ENCODE measurements at regions not wholly inside any gene's neighbourhood (a gene's known extent, or its start where the extent isn't known, plus 50 kb on each side); places are given as distances from the start of the nearest gene placed in this dataset.

DNA sequence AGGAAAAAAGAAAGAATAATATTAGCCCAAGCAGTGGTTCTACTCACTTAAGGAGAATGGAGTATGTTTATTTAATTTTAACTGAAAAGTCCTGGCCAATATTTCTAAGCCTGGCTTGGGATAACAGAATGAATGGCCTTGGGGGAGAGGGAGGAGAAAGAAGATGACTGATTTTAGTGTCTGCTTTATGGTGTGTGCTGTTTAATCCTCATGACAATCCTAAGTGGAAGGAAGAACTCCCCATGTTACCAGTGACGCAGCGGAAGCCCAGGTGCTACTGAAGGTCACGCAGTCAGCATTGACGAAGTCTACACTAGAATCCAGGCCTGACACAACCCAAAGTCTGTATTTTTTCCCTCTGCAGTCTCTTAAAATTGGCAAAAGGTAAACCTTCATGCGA lies 50.5 kb downstream of the PALM2AKAP2 start:
- no peak for DNase-seq

- no peak for DNase-seq
Measured at GRCh38 chr9:109831998-109832658, 52.1 kb downstream of the PALM2AKAP2 start.

- no peak for DNase-seq
Measured at GRCh38 chr9:109834855-109835254, 54.9 kb downstream of the PALM2AKAP2 start.

DNA sequence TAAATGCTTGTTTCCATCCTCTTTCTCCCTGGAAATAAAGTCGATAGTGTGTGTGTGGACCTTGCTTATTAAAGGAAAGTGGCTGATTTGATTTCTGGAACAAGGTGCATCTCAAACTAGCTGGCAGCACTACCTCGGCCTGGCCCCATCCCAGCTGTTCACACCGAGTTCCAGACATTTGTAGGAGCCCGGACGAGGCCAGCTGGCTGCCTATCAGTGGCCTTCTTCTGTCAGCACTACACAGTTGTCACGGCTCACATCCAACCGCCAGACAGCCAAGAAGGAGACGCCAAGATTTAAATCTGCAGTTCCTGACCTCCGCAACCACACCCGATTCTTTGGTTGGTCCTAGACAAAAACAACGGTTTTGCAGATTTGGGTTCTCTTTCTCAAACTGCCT lies 63.6 kb downstream of the PALM2AKAP2 start:
- no peak for DNase-seq

GRCh38 chr9:109845226-109845625 lies 65.2 kb downstream of the PALM2AKAP2 start:
- DNase-seq, result no peak

DNA sequence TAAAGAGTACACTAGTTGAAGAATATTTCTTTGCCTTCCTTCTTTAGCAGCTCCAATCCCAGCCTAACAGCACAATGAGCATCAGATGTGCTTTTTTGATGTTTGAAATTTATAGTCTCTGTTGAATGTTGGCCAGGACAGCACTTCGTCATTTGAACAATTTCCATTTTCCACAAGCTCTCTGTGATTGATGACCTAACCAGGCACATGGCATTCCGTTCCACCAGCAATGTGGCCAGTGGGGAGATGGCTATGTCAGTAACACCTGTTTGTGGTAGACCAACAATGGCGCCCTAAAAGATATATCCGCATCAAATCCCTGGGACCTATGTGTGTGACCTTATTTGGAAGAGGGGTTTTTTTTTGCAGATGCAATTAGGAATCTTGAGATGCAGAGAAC lies 66.8 kb downstream of the PALM2AKAP2 start:
- no peak for DNase-seq

DNA sequence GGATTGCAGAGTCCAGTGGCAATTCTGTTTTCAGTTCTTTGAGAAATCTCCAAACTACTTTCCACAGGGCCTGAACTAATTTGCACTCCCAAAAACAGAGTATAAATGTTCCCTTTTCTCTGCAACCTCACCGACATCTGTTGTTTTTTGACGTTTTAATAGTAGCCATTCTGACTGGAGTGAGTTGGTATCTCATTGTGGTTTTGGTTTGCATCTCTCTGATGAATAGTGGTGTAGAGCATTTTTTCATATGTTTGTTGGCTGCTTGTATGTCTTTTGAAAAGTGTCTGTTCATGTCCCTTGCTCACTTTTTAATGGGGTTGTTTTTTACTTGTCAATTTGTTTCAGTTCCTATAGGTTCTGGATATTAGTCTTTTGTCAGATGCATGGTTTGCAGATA lies 72.6 kb downstream of the PALM2AKAP2 start:
- DNase-seq, result no peak

- no peak for DNase-seq
Measured at GRCh38 chr9:109855540-109855939, 75.5 kb downstream of the PALM2AKAP2 start.

- no peak for DNase-seq
Measured at GRCh38 chr9:109856785-109857184, 76.8 kb downstream of the PALM2AKAP2 start.

DNA sequence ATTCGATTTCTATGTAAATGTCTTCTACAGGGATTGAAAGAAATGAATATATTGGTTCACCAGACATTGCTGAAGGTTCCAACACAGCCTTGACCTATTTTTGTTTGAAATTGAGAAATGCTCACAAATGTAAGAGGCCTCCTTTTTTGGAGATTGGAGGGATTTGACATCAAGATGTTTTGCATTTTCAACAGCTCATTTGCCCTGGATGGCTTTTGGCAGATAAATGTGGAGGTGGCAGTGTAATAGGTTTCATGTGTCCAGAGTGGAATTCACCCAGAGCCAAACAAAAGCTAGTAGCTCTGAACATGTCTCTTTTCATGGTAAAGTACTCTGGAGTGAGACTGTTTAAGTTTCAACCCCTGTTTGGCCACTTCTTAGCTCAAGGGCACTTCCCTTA lies 77.3 kb downstream of the PALM2AKAP2 start:
- DNase-seq, result no peak

DNA sequence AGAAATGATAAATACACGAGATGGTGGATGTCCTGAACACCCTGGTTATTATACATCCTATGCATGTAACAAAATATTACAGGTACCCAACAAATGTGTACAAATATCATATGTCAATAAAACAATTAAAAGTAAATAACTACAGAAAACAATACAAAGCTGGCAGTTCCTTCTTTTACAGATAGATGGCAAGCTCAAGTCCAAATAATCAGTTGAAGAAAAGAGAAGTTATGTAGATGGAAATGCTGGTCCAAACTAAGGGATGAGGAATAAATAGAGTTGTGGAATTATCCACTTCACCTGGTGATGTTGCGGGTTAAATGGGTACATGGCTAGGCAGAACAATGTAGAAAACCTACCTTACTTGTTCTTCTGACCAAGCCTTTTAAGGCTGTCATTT lies 79.4 kb downstream of the PALM2AKAP2 start:
- no peak for DNase-seq

DNA sequence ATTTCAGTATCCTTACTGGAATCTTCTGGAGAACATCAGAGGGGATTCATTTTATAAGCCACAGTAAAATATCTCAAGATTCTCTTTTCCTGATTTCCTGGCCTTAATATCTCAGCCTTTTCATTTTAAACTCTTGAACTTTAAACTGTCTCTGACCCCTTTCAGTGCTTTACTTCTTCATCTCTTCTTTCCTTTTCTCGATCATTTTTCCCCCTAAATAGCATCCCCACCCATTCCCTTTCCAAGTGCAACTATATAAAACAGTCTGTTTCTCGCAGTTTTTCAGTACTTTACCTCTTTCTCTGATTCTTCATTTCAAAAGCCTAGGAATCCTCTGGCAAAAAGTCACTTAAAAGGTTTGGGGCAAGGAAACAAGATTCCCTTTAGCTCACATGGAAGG lies 80.5 kb downstream of the PALM2AKAP2 start:
- no peak for DNase-seq

DNA sequence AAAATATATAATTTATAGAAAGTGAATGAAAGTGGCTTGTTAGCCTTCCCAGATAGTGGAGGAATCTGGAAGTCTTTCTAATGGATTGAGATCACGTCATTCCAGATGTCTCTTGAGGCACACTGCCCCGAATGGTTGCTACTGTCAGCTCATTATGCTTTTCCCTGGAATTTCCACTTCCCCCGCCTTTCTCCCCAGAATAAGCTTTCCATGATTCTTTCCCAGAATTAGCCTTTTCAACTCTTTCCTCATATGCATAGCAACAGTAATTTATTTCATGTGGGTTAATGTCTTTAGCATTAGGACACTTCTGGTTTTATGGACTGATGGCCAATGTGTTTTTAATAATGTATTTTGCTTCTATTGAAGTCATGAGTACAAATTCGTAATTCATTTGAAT lies 81.5 kb downstream of the PALM2AKAP2 start:
- DNase-seq, result no peak

DNA sequence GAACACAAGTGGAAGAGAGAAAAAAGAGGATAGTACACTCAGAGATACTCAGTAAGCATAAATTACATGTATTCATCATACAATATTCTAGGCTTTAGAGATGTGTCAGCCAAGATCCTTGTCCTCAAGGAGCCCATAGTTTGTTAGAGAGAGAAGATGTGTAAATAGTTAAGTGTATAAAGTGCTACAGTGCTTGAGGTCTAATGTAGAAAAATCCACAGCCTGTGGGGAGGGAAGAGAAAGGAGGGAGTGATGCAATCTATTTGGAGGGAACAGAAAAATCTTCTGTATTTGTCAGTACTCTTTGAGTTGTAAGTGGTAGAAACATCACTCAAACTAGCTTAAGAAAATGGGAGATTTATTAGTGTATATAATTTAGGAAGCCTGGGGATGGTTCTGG lies 81.9 kb downstream of the PALM2AKAP2 start:
- no peak for DNase-seq

DNA sequence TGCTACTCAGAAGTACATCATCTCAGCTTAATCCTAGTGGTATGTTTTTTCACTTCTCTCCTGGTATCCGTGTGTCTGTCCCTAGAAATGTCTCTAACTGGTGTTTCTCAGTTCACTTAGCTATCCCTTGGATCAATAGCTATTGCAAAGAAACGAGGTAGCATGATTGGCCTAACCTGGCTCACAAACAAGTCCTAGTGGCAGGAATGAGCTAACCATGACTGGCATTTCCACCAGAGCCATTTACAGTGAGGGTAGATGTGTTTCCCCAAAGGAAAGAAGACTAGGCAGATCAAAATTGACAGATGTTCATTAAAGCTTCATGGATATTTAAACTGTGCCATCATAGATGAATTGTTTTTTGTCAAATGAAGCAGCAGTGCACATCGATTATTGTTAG lies 82.5 kb downstream of the PALM2AKAP2 start:
- no peak for DNase-seq

GRCh38 chr9:109863961-109864360 lies 84.0 kb downstream of the PALM2AKAP2 start:
- DNase-seq, result no peak

- DNase-seq, result no peak
Measured at GRCh38 chr9:109865521-109865920, 85.5 kb downstream of the PALM2AKAP2 start.

DNA sequence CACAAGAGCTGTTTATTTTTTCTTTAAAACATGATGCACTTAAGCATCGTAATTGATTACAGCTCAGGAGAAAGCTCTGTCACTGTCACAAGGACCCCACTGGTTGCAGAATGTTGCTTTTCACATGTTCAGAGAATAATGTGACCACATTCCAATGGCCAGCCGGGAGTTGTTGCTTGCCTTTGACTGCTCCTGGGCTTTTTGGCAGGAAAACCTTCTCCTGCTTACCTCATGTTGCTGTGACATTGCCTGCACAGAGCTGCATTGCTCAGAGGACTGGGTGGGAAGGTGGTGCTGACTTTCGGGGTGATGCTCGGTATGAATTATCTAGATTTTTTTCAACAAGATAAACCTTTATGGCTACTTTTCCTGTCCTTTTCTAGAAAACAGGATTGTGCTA lies 88.2 kb downstream of the PALM2AKAP2 start:
- DNase-seq, result no peak

- no peak for DNase-seq
Measured at GRCh38 chr9:109868722-109869121, 88.7 kb downstream of the PALM2AKAP2 start.

- DNase-seq, result no peak
Measured at GRCh38 chr9:109870365-109870764, 90.4 kb downstream of the PALM2AKAP2 start.

GRCh38 chr9:109872901-109873300 lies 92.9 kb downstream of the PALM2AKAP2 start:
- DNase-seq, result no peak

GRCh38 chr9:109875495-109876129 lies 95.6 kb downstream of the PALM2AKAP2 start:
- DNase-seq, result no peak

GRCh38 chr9:109880276-109881169 lies 100.5 kb downstream of the PALM2AKAP2 start:
- DNase-seq, result no peak

DNA sequence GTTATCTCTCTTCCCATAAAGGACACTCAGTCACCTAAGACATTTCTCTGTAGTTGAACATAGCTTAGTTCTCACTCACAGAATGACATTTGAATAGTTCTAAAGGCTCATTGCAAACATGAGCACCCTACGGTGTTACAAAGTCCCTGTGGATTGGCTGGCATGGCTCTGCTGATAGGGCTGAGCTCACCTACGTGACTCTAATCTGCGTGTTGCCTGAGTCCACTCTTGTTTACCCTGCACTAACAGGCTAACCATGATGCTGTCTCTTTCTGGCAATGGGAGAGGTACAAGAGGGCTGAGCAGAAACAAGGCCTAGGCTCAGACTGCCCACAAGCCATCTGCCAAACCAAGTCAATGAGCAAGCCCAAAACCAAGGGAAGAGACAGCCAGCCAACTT lies 103.6 kb downstream of the PALM2AKAP2 start:
- no peak for DNase-seq

Measured in activated effector memory CD4-positive, alpha-beta T cell treated with Interleukin-2 at 50 U/mL for 16 hours (primary cell).